GM19351 (cell line): ENCODE measurements at regions not wholly inside any gene's neighbourhood (a gene's known extent, or its start where the extent isn't known, plus 50 kb on each side); places are given as distances from the start of the nearest gene placed in this dataset.

Experiments
- ATAC-seq: cut with Tn5 transposase; IDR thresholded peaks from one replicate; pipeline ENCODE4 v1.9.1; 2021; ENCODE audit warnings: mild to moderate bottlenecking, moderate library complexity; ENCODE audit not compliant: unreplicated experiment

DNA sequence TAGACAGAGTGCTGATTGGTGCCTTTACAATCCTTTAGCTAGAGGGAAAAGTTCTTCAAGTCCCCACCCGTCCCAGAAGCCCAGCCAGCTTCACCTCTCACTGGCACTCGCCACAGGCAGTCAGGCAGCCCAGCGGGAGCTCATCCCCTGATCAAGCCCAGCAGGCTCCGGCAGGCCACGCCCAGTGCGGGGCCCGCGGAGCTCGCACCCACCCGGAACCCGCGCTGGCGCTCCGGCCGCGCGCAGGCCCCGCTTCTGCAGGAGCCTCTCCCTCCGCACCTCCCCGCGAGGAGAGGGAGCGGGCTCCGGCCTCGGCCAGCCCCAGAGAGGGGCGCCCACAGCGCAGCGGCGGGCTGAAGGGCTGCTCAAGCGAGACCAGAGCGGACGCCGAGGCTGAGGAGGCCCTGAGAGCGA is 202.4 kb upstream of the PDGFD start:
- ATAC-seq = no peak

- no peak for ATAC-seq
Measured at GRCh38 chr11:104365676-104366075, 201.7 kb upstream of the PDGFD start.

DNA sequence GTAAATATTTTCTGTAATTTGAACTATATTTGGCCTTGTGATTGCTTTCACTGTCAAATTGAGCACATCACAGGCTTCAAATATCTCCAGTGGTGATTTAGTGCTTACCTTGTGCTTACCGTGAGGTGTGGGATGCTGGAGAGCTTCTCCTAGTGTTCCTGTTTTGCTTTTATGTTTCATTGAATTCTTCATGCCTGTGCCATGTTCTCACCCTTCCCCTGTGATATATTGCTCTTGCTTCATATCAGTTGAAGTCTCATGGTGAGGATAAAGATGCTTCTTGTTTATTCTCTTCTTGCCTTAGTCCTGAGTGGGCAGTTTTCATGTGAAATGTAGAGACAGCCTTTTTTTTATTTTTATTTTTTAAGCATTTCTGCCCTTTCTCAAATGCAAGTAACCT is 198.0 kb upstream of the PDGFD start:
- ATAC-seq = no peak

GRCh38 chr11:104352036-104352435 is 188.1 kb upstream of the PDGFD start:
- no peak for ATAC-seq

DNA sequence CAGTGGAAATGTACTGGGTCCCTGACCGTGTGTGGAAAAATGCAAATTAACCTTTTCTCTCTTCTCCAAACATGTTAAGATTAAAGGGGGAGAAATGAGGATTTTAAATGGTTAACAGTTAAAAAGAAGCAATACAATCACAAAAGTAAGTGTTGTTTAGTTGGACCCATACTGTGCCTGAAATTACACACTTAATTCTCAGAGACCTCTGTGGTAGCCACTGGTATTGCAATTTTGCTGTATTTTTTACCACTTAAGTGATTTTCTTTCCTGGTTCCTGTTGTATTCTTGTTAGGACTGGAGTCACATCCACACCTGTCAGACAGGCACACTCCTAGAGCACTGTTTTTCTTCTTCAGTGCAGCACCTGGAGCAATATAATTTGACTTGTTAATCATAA is 179.6 kb upstream of the PDGFD start:
- ATAC-seq = peak; percentile 71

DNA sequence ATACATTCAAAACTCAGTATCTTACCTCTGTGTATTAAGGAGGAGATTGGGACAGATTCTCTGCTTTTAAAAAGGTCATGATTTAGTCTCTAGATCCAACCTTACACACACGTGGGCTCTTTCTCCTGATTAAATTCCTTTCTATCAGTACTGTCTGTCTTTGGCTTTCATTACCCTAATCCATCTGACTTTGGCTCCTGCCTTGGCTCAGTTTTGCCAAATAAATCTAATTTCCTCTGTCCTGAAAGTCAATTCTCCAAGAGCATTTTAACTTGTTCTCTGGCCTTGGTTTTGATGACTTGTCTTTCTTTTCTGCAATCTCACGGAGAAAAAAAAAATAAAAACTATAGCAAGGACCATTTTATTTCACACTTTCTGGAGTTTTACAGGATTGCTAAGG is 176.6 kb upstream of the PDGFD start:
- ATAC-seq = no peak

GRCh38 chr11:104339380-104339831 is 175.5 kb upstream of the PDGFD start:
- no peak for ATAC-seq

DNA sequence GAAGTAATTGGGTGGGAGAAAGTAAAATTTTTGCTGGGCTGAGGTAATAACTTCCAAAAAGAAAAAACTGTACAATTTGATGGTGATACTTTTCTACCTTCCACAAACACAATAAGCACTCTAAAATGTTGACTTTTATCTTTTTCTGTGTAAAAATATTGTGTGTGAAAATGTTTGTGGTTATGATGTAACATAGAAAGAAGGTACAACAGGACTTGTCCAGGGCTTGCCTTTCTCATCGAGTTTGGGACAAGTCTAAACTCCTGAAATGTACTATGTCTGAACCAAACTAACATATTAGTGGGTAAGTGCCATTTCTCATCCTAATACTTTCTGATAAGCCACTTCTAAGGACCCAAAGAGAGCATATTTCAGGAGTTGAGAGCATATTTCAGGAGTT is 174.2 kb upstream of the PDGFD start:
- no peak for ATAC-seq

DNA sequence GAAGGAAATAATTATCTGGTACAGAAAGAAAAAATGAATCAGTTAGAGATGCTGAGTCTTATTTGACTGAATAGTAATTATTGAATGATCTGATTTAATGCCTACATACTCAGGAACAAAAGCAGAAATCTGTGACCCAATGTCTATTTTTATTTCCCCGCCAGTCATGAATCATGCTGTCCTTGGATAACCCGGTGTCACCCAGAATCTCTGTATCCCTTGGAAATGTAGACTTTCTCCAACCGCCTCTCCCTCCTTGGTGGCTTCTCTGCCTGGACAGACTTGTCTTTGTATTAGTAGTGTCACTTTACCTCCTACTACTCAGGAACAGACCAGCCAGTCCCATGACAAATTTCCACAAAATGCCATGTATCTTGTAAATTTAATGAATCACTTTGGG is 173.3 kb upstream of the PDGFD start:
- ATAC-seq = no peak

DNA sequence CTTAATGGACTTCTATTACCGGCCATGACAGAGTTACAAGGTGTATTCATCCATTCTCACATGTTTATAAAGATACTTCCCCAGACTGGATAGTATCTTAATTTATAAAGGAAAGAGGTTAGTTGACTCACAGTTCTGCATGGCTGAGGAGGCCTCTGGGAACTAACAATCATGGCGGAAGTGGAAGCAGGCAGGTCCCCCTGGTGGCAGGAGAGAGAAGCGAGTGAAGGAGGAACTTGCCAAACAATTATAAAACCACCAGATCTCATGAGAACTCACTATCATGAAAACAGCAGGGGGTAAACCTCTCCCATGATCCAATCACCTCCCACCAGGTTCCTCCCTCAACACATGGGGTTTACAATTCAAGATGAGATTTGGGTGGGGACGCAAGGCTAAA is 170.0 kb upstream of the PDGFD start:
- peak; percentile 70 for ATAC-seq

- peak; percentile 84 for ATAC-seq
Measured at GRCh38 chr11:104332110-104332509, 168.2 kb upstream of the PDGFD start.

GRCh38 chr11:104329078-104329665 is 165.2 kb upstream of the PDGFD start:
- ATAC-seq = no peak

DNA sequence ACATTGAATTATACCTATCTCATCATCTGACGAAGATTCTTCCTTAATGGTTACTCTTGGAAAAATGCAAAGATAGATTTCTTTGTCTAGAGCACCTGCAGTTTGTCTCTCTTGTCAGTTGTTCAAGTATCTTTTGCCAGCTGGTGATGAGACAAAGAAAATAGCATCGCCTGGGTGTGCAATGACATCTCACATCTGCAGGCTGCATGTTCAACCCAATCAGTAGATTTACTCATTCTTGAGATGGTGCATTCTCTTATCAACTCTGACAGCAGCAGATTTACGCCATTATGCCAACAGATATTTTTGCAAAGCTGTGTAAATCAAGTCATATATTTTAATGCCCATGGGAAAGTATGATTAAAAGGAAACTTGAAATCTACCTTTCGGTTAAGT is 164.6 kb upstream of the PDGFD start:
- ATAC-seq = no peak

DNA sequence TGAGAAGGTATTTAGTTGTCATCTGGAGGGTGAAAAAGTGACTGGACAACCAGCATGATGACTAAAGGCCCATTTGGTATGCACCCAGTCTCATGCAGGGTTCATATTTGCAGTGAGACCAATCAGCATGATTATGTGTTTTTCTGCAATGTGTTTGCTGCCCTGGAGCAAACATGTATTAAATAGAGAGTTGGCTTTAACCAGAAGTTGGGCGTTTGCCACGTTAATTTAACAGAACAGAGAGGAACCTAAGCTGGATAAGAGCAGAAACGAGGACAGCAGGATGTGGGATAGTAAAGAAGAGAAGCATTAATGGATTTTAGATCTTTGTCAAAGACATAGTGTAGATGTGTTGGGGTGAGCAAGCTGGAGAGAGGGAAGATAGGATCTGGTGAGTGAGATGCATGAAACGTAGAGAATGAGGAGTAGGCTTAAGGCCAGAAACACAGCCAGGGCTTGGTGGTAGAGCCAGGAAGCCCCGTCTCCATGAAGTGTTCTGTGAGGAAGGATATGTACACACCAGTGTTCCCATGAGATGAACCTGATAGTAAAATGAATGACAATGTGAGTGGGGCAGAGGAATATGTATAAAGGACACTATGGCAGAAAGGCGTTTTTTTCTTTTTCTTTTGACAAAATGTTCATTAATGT is 164.0 kb upstream of the PDGFD start:
- ATAC-seq = no peak

DNA sequence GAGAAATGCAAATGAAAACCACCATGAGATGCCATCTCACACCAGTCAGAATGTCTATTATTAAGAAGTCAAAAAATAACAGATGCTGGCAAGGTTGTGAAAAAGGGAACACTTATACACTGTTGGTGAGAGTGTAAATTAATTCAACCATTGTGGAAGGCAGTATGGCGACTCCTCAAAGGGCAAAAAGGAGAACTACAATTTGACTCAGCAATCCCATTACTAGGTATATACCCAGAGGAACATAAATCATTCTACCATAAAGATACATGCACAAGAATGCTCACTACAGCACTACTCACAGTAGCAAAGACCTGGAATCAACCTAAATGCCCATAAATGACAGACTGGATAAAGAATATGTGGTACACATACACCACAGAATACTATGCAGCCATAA is 161.1 kb upstream of the PDGFD start:
- ATAC-seq = no peak

DNA sequence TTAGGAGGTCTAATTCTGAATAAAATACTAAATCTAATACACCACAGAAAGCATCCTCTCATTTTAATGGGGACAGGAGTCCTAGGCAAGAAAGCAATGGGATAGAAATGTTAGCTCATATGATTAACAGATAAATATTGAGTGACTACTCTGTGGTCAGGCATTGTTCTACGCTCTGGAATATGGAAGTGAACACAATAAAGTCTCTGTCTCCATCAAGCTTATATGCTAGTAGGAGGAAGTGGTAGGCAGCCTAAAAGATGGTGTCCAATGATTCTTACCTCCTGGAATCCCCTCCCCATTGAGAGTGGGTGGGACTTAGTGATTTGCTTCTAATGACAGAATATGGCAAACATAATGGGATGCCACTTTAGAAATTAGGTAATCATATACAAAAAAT is 160.3 kb upstream of the PDGFD start:
- ATAC-seq = no peak

GRCh38 chr11:104323841-104324240 is 159.9 kb upstream of the PDGFD start:
- no peak for ATAC-seq

- ATAC-seq = no peak
Measured at GRCh38 chr11:104322696-104323095, 158.7 kb upstream of the PDGFD start.

DNA sequence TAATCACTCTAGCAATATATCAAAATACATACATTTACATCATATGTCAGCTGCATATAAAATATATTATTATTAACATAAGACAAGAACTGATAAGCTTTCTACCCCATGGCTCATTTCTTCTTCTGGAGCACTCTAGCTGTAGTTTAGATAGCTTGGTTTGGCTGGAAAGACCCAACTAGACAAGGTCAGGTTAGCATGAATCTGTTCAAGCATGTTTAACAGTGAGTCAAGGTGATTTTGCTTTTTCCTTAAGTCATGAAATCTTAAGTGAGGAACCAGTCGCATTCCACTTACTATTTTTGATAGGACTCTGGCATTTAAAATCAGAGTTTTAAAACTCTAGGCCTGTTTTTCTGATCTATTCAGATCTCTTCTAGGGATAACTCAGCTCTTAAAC is 157.0 kb upstream of the PDGFD start:
- no peak for ATAC-seq

GRCh38 chr11:104320097-104320496 is 156.2 kb upstream of the PDGFD start:
- ATAC-seq = no peak

- ATAC-seq = no peak
Measured at GRCh38 chr11:104319396-104319795, 155.4 kb upstream of the PDGFD start.

DNA sequence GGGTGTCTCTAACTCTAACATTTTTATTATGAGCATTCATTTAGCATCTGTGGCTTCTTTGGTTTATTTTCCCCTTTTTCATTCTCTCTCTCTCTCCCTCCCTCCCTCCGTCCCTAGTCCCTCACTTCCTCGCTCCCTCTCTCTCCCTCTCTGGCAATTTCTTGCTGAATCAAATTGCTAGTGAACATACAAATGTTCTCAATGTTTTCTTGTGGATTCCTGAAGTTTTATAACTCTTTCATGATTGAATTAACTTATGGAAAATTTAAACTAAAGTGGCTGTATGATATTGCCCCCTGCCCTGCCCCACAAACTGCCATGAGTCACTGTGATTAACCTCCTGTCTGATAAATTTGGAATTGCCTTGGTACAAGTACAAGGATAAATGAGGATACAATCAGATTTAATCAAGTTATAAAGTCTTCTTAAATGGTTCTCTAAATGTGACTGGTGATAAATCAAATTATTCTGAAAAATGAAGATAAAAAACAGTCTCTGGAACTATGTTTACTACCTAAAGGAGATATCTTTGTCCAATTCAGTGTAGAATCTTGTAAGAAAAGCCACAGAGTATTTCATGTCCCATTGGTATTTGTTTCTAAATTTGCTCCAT is 143.0 kb upstream of the PDGFD start:
- ATAC-seq = no peak

DNA sequence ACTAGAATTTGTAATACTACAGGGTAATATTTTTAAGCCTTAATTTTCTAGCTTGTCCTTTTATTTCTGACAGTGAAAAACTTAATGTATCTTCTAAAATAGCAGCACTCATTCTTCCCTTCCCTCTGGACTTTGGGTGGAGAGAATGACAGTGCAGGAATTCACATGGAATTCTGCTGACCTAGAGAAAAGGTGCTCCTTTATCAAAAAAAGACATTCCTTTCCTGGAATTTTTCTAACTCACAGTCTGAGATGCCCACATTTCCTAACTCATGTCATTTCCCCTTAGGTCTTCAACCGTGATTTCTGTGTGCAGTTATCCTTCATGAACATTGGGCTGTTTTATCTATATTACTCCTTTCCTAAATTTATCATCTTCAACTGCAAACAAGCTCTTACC is 137.8 kb upstream of the PDGFD start:
- ATAC-seq = no peak
